ENCODE measurements at regions not wholly inside any gene's neighbourhood (a gene's known extent, or its start where the extent isn't known, plus 50 kb on each side); places are given as distances from the start of the nearest gene placed in this dataset.

GRCh38 chr7:142614116-142614515, 135.2 kb upstream of the PRSS1 start:
- no peak overlapping the region for H3K9ac ChIP-seq (ENCODE audit: low read length)
- no peak for ATAC-seq

GRCh38 chr7:142612237-142612881, 136.9 kb upstream of the PRSS1 start:
- Histone ChIP-seq H3K4me3 (replicated peaks in 1 of 2; ENCODE audit: low read depth in 1 of 2, low read length in 2 of 2) (no peak overlapping the region), H3K27ac (ENCODE audit: low read depth, low read length) (no peak overlapping the region), H3K27me3 (ENCODE audit: insufficient read depth, low read length) (peaks cover 6% of the 10 kb centered on the region; the same call in 1 of the 2 replicates), H4K20me1 (ENCODE audit: insufficient read depth) (no peaks in the 10 kb centered on the region), H3K9ac (ENCODE audit: low read length) (no peak overlapping the region), H3K79me2 (ENCODE audit: insufficient read depth, low read length) (no peaks in the 10 kb centered on the region), H3K9me2 (ENCODE audit: insufficient read depth) (no peaks in the 10 kb centered on the region), H3K9me3 (ENCODE audit: control insufficient read depth in 1 of 2, insufficient read depth in 1 of 2, low read depth in 1 of 2, low read length in 2 of 2) (no peaks in the 10 kb centered on the region), H3K4me2 (ENCODE audit: low read length) (no peak overlapping the region), H3K4me1 (ENCODE audit: control insufficient read depth in 1 of 2, insufficient read depth in 2 of 2, low read length in 2 of 2) (no peaks in the 10 kb centered on the region), H2AFZ (ENCODE audit: low read depth, low read length, poor library complexity, severe bottlenecking) (no peak overlapping the region), H3K36me3 (ENCODE audit: control insufficient read depth in 1 of 2, insufficient read depth in 2 of 2, low read length in 2 of 2) (no peaks in the 10 kb centered on the region)
- ChIA-PET RAD21 (ENCODE audit: low non-redundant PET in 1 of 2, low total read pairs in 2 of 2, uncharacterized antibody in 2 of 2, unreplicated experiment in 2 of 2) (no interaction called here), POLR2A (no interaction called here), CTCF (interaction anchor here (1.0 kb wide), 1 partner anchor 9 kb away, joined by 3 read pairs; no protein-coding TSS in a partner anchor)
- TF ChIP-seq CTCF (IDR thresholded peaks at IDR 0.05 in 2 of 3, conservative IDR thresholded peaks at IDR 0.05 in 1 of 3; ENCODE audit: borderline replicate concordance in 1 of 3, insufficient read depth in 1 of 3, low read depth in 2 of 3, low read length in 2 of 3) (no peak), ATF3 (IDR thresholded peaks at IDR 0.05) (no peak), YY1 (IDR thresholded peaks at IDR 0.05; ENCODE audit: extremely low read depth, insufficient replicate concordance, low read depth, low read length) (no peak), SIN3A (IDR thresholded peaks at IDR 0.05; ENCODE audit: low read depth) (no peak), ELF1 (IDR thresholded peaks at IDR 0.05; ENCODE audit: borderline replicate concordance, low read depth) (no peak), TCF7L2 (IDR thresholded peaks at IDR 0.05; ENCODE audit: borderline replicate concordance, extremely low read depth, insufficient read depth, insufficient read length) (no peak), EZH2 (IDR thresholded peaks at IDR 0.05) (no peak)
- intact Hi-C loops (cut with micrococcal nuclease), result no loop called here
- DNase-seq (ENCODE audit: low read depth, low spot score) (no peak), ATAC-seq (no peak)
- BruUV-seq (replicated peaks), result no TSS peak

More at GRCh38 chr7:142614116-142614515, 135.2 kb upstream of the PRSS1 start:
- TF ChIP-seq SP1 (IDR thresholded peaks at IDR 0.05; ENCODE audit: low read depth), result no peak
- no peak for TF ChIP-seq FOSL1 (IDR thresholded peaks at IDR 0.05; ENCODE audit: low read depth)
- ChIA-PET RAD21 (ENCODE audit: low non-redundant PET in 1 of 2, low total read pairs in 2 of 2, uncharacterized antibody in 2 of 2, unreplicated experiment in 2 of 2) (no interaction called here), CTCF (interaction anchor here (1.1 to 1.8 kb wide), 2 partner anchors 18 to 27 kb away, joined by 4 to 5 read pairs; no protein-coding TSS in a partner anchor), POLR2A (no interaction called here)
- H4K20me1 ChIP-seq (ENCODE audit: insufficient read depth), result no peaks in the 10 kb centered on the region
- no peak overlapping the region for H3K27ac ChIP-seq (ENCODE audit: low read depth, low read length)
- no peaks in the 10 kb centered on the region for H3K9me2 ChIP-seq (ENCODE audit: insufficient read depth)
- H3K4me1 ChIP-seq (ENCODE audit: control insufficient read depth in 1 of 2, insufficient read depth in 2 of 2, low read length in 2 of 2), result no peaks in the 10 kb centered on the region
- DNase-seq (ENCODE audit: low read depth, low spot score), result no peak
- peaks cover 6% of the 10 kb centered on the region; the same call in 1 of the 2 replicates for H3K27me3 ChIP-seq (ENCODE audit: insufficient read depth, low read length)
- no peak overlapping the region for H3K4me2 ChIP-seq (ENCODE audit: low read length)
- H3K9me3 ChIP-seq (ENCODE audit: control insufficient read depth in 1 of 2, insufficient read depth in 1 of 2, low read depth in 1 of 2, low read length in 2 of 2), result no peaks in the 10 kb centered on the region
- intact Hi-C loops (cut with micrococcal nuclease), result no loop called here
- H2AFZ ChIP-seq (ENCODE audit: low read depth, low read length, poor library complexity, severe bottlenecking), result no peak overlapping the region
- H3K36me3 ChIP-seq (ENCODE audit: control insufficient read depth in 1 of 2, insufficient read depth in 2 of 2, low read length in 2 of 2), result no peaks in the 10 kb centered on the region
- no TSS peak for BruUV-seq (replicated peaks)
- no peak overlapping the region for H3K4me3 ChIP-seq (replicated peaks in 1 of 2; ENCODE audit: low read depth in 1 of 2, low read length in 2 of 2)
- H3K79me2 ChIP-seq (ENCODE audit: insufficient read depth, low read length), result no peaks in the 10 kb centered on the region

Measured in HCT116 (cell line).